ENCODE measurements at regions not wholly inside any gene's neighbourhood (a gene's known extent, or its start where the extent isn't known, plus 50 kb on each side); places are given as distances from the start of the nearest gene placed in this dataset.

- H3K36me3 Mint-ChIP-seq = no peaks in the 10 kb centered on the region
- H3K9me3 Mint-ChIP-seq = no peaks in the 10 kb centered on the region
- H3K27me3 Mint-ChIP-seq = no peaks in the 10 kb centered on the region
- peak overlapping the region; percentile 31 for H3K27ac Mint-ChIP-seq
- peaks cover 82% of the 10 kb centered on the region for H3K4me1 Mint-ChIP-seq
- H3K4me3 Mint-ChIP-seq = peak overlapping the region; percentile 45
Measured at GRCh38 chr1:101311146-101311920, 74.5 kb downstream of the S1PR1 start.

GRCh38 chr1:101312147-101312546 lies 75.3 kb downstream of the S1PR1 start:
- H3K27me3 Mint-ChIP-seq = no peaks in the 10 kb centered on the region
- no peaks in the 10 kb centered on the region for H3K36me3 Mint-ChIP-seq
- H3K4me3 Mint-ChIP-seq = peak overlapping the region; percentile 60
- no peaks in the 10 kb centered on the region for H3K9me3 Mint-ChIP-seq
- H3K4me1 Mint-ChIP-seq = peaks cover 80% of the 10 kb centered on the region
- peak overlapping the region; percentile 31 for H3K27ac Mint-ChIP-seq

GRCh38 chr1:101313356-101313755 lies 76.5 kb downstream of the S1PR1 start:
- Mint-ChIP-seq H3K36me3 (no peaks in the 10 kb centered on the region), H3K9me3 (no peaks in the 10 kb centered on the region), H3K27me3 (no peaks in the 10 kb centered on the region), H3K4me3 (no peak overlapping the region), H3K4me1 (peaks cover 68% of the 10 kb centered on the region), H3K27ac (peak overlapping the region; percentile 46)

GRCh38 chr1:101314244-101314643 lies 77.4 kb downstream of the S1PR1 start:
- H3K27me3 Mint-ChIP-seq = no peaks in the 10 kb centered on the region
- no peaks in the 10 kb centered on the region for H3K36me3 Mint-ChIP-seq
- no peaks in the 10 kb centered on the region for H3K9me3 Mint-ChIP-seq
- peak overlapping the region; percentile 46 for H3K27ac Mint-ChIP-seq
- no peak overlapping the region for H3K4me3 Mint-ChIP-seq
- H3K4me1 Mint-ChIP-seq = peaks cover 59% of the 10 kb centered on the region

- Mint-ChIP-seq H3K27me3 (no peaks in the 10 kb centered on the region), H3K4me3 (no peak overlapping the region), H3K36me3 (no peaks in the 10 kb centered on the region), H3K4me1 (peaks cover 39% of the 10 kb centered on the region), H3K9me3 (no peaks in the 10 kb centered on the region), H3K27ac (no peak overlapping the region)
Measured at GRCh38 chr1:101316256-101316655, 79.4 kb downstream of the S1PR1 start.

GRCh38 chr1:101316799-101317198 lies 80.0 kb downstream of the S1PR1 start:
- H3K4me1 Mint-ChIP-seq = peaks cover 33% of the 10 kb centered on the region

GRCh38 chr1:101317590-101317989 lies 80.8 kb downstream of the S1PR1 start:
- Mint-ChIP-seq H3K9me3 (no peaks in the 10 kb centered on the region), H3K4me3 (no peak overlapping the region), H3K4me1 (peaks cover 25% of the 10 kb centered on the region), H3K27me3 (no peaks in the 10 kb centered on the region), H3K27ac (no peak overlapping the region), H3K36me3 (no peaks in the 10 kb centered on the region)

More at GRCh38 chr1:101316799-101317198, 80.0 kb downstream of the S1PR1 start:
- no peaks in the 10 kb centered on the region for H3K36me3 Mint-ChIP-seq
- H3K9me3 Mint-ChIP-seq = no peaks in the 10 kb centered on the region
- no peaks in the 10 kb centered on the region for H3K27me3 Mint-ChIP-seq
- H3K27ac Mint-ChIP-seq = no peak overlapping the region
- no peak overlapping the region for H3K4me3 Mint-ChIP-seq

GRCh38 chr1:101323535-101323934 lies 86.7 kb downstream of the S1PR1 start:
- H3K27ac Mint-ChIP-seq = no peak overlapping the region
- H3K36me3 Mint-ChIP-seq = peaks cover 1% of the 10 kb centered on the region

GRCh38 chr1:101325144-101325543 lies 88.3 kb downstream of the S1PR1 start:
- Mint-ChIP-seq H3K4me3 (no peak overlapping the region), H3K36me3 (peaks cover 1% of the 10 kb centered on the region), H3K4me1 (peaks cover under 1% of the 10 kb centered on the region), H3K9me3 (peaks cover under 1% of the 10 kb centered on the region), H3K27ac (no peak overlapping the region), H3K27me3 (no peaks in the 10 kb centered on the region)

More at GRCh38 chr1:101323535-101323934, 86.7 kb downstream of the S1PR1 start:
- Mint-ChIP-seq H3K4me3 (no peak overlapping the region), H3K27me3 (no peaks in the 10 kb centered on the region), H3K9me3 (no peaks in the 10 kb centered on the region), H3K4me1 (no peaks in the 10 kb centered on the region)

- Mint-ChIP-seq H3K4me1 (peaks cover 9% of the 10 kb centered on the region), H3K4me3 (no peak overlapping the region), H3K9me3 (peaks cover 6% of the 10 kb centered on the region)
Measured at GRCh38 chr1:101330427-101331130, 93.8 kb downstream of the S1PR1 start.

GRCh38 chr1:101331794-101332193 lies 95.0 kb downstream of the S1PR1 start:
- peaks cover 9% of the 10 kb centered on the region for H3K4me1 Mint-ChIP-seq
- H3K27ac Mint-ChIP-seq = no peak overlapping the region
- peaks cover 1% of the 10 kb centered on the region for H3K36me3 Mint-ChIP-seq
- no peaks in the 10 kb centered on the region for H3K27me3 Mint-ChIP-seq
- H3K4me3 Mint-ChIP-seq = no peak overlapping the region
- H3K9me3 Mint-ChIP-seq = peaks cover 6% of the 10 kb centered on the region

More at GRCh38 chr1:101330427-101331130, 93.8 kb downstream of the S1PR1 start:
- Mint-ChIP-seq H3K27me3 (no peaks in the 10 kb centered on the region), H3K27ac (no peak overlapping the region), H3K36me3 (peaks cover 3% of the 10 kb centered on the region)

- H3K9me3 Mint-ChIP-seq = peaks cover 6% of the 10 kb centered on the region
- no peak overlapping the region for H3K4me3 Mint-ChIP-seq
- peaks cover 1% of the 10 kb centered on the region for H3K36me3 Mint-ChIP-seq
- no peaks in the 10 kb centered on the region for H3K27me3 Mint-ChIP-seq
- H3K27ac Mint-ChIP-seq = no peak overlapping the region
- peaks cover 9% of the 10 kb centered on the region for H3K4me1 Mint-ChIP-seq
Measured at GRCh38 chr1:101332633-101333032, 95.8 kb downstream of the S1PR1 start.

- H3K9me3 Mint-ChIP-seq = peaks cover 6% of the 10 kb centered on the region
Measured at GRCh38 chr1:101333186-101333585, 96.4 kb downstream of the S1PR1 start.

GRCh38 chr1:101337968-101338367 lies 101.1 kb downstream of the S1PR1 start:
- H3K4me1 Mint-ChIP-seq = no peaks in the 10 kb centered on the region
- peaks cover under 1% of the 10 kb centered on the region for H3K36me3 Mint-ChIP-seq
- peaks cover 1% of the 10 kb centered on the region for H3K9me3 Mint-ChIP-seq
- H3K4me3 Mint-ChIP-seq = no peak overlapping the region
- no peaks in the 10 kb centered on the region for H3K27me3 Mint-ChIP-seq
- H3K27ac Mint-ChIP-seq = no peak overlapping the region

More at GRCh38 chr1:101333186-101333585, 96.4 kb downstream of the S1PR1 start:
- H3K4me1 Mint-ChIP-seq = peaks cover 9% of the 10 kb centered on the region
- peaks cover 1% of the 10 kb centered on the region for H3K36me3 Mint-ChIP-seq
- no peak overlapping the region for H3K4me3 Mint-ChIP-seq
- H3K27ac Mint-ChIP-seq = no peak overlapping the region
- no peaks in the 10 kb centered on the region for H3K27me3 Mint-ChIP-seq

- no peak overlapping the region for H3K4me3 Mint-ChIP-seq
- H3K27me3 Mint-ChIP-seq = no peaks in the 10 kb centered on the region
- no peaks in the 10 kb centered on the region for H3K4me1 Mint-ChIP-seq
- H3K27ac Mint-ChIP-seq = no peak overlapping the region
- H3K9me3 Mint-ChIP-seq = peaks cover 7% of the 10 kb centered on the region
- peaks cover 5% of the 10 kb centered on the region for H3K36me3 Mint-ChIP-seq
Measured at GRCh38 chr1:101338714-101339430, 102.1 kb downstream of the S1PR1 start.

Data from activated naive CD4-positive, alpha-beta T cell treated with anti-CD3 and anti-CD28 coated beads, Interleukin-2, amount 50 U/mL, for 24 hours (primary cell).